ENCODE measurements at regions not wholly inside any gene's neighbourhood (a gene's known extent, or its start where the extent isn't known, plus 50 kb on each side); places are given as distances from the start of the nearest gene placed in this dataset.

DNA sequence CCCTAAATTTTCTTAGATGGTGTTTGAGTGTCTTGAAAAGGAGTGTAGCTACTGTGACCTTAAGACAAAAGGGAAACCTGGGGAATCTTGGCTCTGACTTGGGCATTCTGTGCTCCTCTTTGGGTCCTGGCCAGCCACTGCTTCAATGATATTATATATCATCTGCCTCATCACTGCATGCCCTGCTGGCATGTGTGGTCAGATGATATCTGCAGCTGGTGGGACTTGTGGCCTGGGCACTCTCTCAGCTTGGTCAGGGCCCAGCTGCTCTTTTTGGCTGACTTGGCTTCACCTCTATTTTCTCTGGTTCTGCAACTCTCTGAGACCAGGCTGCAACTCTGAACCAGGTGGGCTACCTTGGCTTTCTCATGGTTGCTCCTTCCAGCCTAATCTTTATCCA is 446.1 kb upstream of the RARB start:
- no TSS peak for BruUV-seq (replicated peaks)
- H3K36me3 ChIP-seq (ENCODE audit: control insufficient read depth, insufficient read depth, low read length): no peaks in the 10 kb centered on the region
- no peak for DNase-seq
- ChIA-PET POLR2A (no interaction called here), CTCF (no interaction called here)
- H3K4me1 Mint-ChIP-seq (ENCODE audit: low read depth, unreplicated experiment): no peaks in the 10 kb centered on the region
- no peaks in the 10 kb centered on the region for H3K9me3 ChIP-seq
- intact Hi-C loops (cut with micrococcal nuclease; ENCODE audit: unreplicated experiment): no loop called here
- H3K27ac Mint-ChIP-seq (ENCODE audit: unreplicated experiment): no peak overlapping the region
- H3K27me3 Mint-ChIP-seq (ENCODE audit: insufficient read depth, unreplicated experiment): peaks cover 17% of the 10 kb centered on the region
- H3K36me3 Mint-ChIP-seq (ENCODE audit: insufficient read depth, unreplicated experiment): no peaks in the 10 kb centered on the region
- no peaks in the 10 kb centered on the region for H3K9me3 Mint-ChIP-seq (ENCODE audit: unreplicated experiment)
- H3K4me3 ChIP-seq (ENCODE audit: low read depth, low read length): no peak overlapping the region
- no peaks in the 10 kb centered on the region for H3K27me3 ChIP-seq (replicated peaks; ENCODE audit: control insufficient read depth, insufficient read depth, low read length)
- no peak overlapping the region for H3K4me3 Mint-ChIP-seq (ENCODE audit: unreplicated experiment)
- H3K4me1 ChIP-seq: no peaks in the 10 kb centered on the region
- TF ChIP-seq, protein P1, sequence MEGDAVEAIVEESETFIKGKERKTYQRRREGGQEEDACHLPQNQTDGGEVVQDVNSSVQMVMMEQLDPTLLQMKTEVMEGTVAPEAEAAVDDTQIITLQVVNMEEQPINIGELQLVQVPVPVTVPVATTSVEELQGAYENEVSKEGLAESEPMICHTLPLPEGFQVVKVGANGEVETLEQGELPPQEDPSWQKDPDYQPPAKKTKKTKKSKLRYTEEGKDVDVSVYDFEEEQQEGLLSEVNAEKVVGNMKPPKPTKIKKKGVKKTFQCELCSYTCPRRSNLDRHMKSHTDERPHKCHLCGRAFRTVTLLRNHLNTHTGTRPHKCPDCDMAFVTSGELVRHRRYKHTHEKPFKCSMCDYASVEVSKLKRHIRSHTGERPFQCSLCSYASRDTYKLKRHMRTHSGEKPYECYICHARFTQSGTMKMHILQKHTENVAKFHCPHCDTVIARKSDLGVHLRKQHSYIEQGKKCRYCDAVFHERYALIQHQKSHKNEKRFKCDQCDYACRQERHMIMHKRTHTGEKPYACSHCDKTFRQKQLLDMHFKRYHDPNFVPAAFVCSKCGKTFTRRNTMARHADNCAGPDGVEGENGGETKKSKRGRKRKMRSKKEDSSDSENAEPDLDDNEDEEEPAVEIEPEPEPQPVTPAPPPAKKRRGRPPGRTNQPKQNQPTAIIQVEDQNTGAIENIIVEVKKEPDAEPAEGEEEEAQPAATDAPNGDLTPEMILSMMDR (IDR thresholded peaks at IDR 0.05; ENCODE audit: insufficient read depth in 1 of 2, low read depth in 1 of 2, low read length in 1 of 2, severe bottlenecking in 1 of 2, unreplicated experiment in 1 of 2): no peak

DNA sequence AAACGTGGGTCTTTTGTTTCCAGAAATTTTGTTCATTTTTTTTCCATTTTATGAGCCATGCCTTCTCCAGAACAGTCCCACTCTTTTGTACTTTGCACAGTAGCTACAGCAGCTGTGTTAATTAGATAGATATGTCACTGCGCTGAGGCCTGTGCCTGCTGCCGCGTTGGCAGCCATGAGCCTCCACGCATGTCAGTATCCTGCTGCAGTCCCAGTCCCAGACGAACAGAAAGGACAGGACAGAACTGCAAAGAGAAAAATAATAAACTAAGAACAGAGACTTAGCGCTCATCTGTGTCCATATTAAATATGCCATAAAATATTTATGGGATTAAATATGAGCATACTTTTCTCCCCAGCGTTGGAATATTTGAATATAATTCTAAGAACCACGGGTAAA is 442.4 kb upstream of the RARB start:
- Mint-ChIP-seq H3K36me3 (ENCODE audit: insufficient read depth, unreplicated experiment) (no peaks in the 10 kb centered on the region), H3K4me3 (ENCODE audit: unreplicated experiment) (no peak overlapping the region), H3K4me1 (ENCODE audit: low read depth, unreplicated experiment) (no peaks in the 10 kb centered on the region), H3K27me3 (ENCODE audit: insufficient read depth, unreplicated experiment) (peaks cover 7% of the 10 kb centered on the region), H3K27ac (ENCODE audit: unreplicated experiment) (no peak overlapping the region), H3K9me3 (ENCODE audit: unreplicated experiment) (no peaks in the 10 kb centered on the region)
- no peak for DNase-seq
- Histone ChIP-seq H3K4me3 (ENCODE audit: low read depth, low read length) (no peak overlapping the region), H3K4me1 (no peaks in the 10 kb centered on the region), H3K27me3 (replicated peaks; ENCODE audit: control insufficient read depth, insufficient read depth, low read length) (no peaks in the 10 kb centered on the region), H3K9me3 (no peaks in the 10 kb centered on the region), H3K36me3 (ENCODE audit: control insufficient read depth, insufficient read depth, low read length) (no peaks in the 10 kb centered on the region)
- TF ChIP-seq, protein P1 (IDR thresholded peaks at IDR 0.05; ENCODE audit: insufficient read depth in 1 of 2, low read depth in 1 of 2, low read length in 1 of 2, severe bottlenecking in 1 of 2, unreplicated experiment in 1 of 2): no peak
- intact Hi-C loops (cut with micrococcal nuclease; ENCODE audit: unreplicated experiment): no loop called here
- CTCF ChIA-PET: no interaction called here
- BruUV-seq (replicated peaks): no TSS peak
- POLR2A ChIA-PET: no interaction called here

DNA sequence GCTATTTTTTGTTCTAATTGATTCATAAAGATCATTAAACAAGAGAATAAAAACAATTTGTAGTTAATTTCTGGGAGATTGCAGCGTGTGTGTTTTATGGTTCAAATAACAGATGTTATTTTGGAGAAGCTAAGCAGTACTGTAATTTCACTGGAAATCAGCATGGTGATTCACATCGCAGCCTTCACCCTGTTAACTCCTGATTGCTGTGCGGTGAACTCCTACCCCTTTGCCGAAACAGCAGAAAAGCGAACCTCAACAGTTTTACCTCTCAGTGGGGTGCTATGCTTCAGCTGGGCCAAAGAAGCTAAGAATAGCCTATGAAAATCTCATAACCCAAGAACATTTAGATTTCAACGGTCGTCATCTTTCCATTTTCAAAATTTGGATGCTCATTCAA is 441.5 kb upstream of the RARB start:
- Mint-ChIP-seq H3K27ac (ENCODE audit: unreplicated experiment) (no peak overlapping the region), H3K36me3 (ENCODE audit: insufficient read depth, unreplicated experiment) (no peaks in the 10 kb centered on the region), H3K9me3 (ENCODE audit: unreplicated experiment) (no peaks in the 10 kb centered on the region), H3K4me3 (ENCODE audit: unreplicated experiment) (no peak overlapping the region), H3K27me3 (ENCODE audit: insufficient read depth, unreplicated experiment) (peaks cover 7% of the 10 kb centered on the region), H3K4me1 (ENCODE audit: low read depth, unreplicated experiment) (no peaks in the 10 kb centered on the region)
- H3K36me3 ChIP-seq (ENCODE audit: control insufficient read depth, insufficient read depth, low read length): no peaks in the 10 kb centered on the region
- TF ChIP-seq, protein P1 (IDR thresholded peaks at IDR 0.05; ENCODE audit: insufficient read depth in 1 of 2, low read depth in 1 of 2, low read length in 1 of 2, severe bottlenecking in 1 of 2, unreplicated experiment in 1 of 2): no peak
- BruUV-seq (replicated peaks): no TSS peak
- H3K9me3 ChIP-seq: no peaks in the 10 kb centered on the region
- no peaks in the 10 kb centered on the region for H3K27me3 ChIP-seq (replicated peaks; ENCODE audit: control insufficient read depth, insufficient read depth, low read length)
- no peaks in the 10 kb centered on the region for H3K4me1 ChIP-seq
- POLR2A ChIA-PET: no interaction called here
- no peak for DNase-seq
- intact Hi-C loops (cut with micrococcal nuclease; ENCODE audit: unreplicated experiment): no loop called here
- CTCF ChIA-PET: no interaction called here
- no peak overlapping the region for H3K4me3 ChIP-seq (ENCODE audit: low read depth, low read length)

Data from Caco-2 (cell line).